ENCODE measurements at regions not wholly inside any gene's neighbourhood (a gene's known extent, or its start where the extent isn't known, plus 50 kb on each side); places are given as distances from the start of the nearest gene placed in this dataset.

GRCh38 chr1:200299571-200299970 lies 110.3 kb downstream of the ZNF281 start:
- Histone ChIP-seq H3K4me3 (ENCODE audit: low read depth in 1 of 3, low read length in 3 of 3) (no peak overlapping the region), H3K27me3 (ENCODE audit: control insufficient read depth in 4 of 4, insufficient read depth in 4 of 4, low read length in 3 of 4) (no peaks in the 10 kb centered on the region), H3K36me3 (ENCODE audit: control insufficient read depth in 4 of 4, insufficient read depth in 3 of 4, low read depth in 1 of 4, low read length in 3 of 4) (no peaks in the 10 kb centered on the region), H3K27ac (ENCODE audit: low read depth in 1 of 2, low read length in 2 of 2) (no peak overlapping the region), H3K9ac (ENCODE audit: low read depth in 1 of 2, low read length in 2 of 2) (no peak overlapping the region), H3K4me1 (ENCODE audit: control insufficient read depth in 4 of 4, insufficient read depth in 4 of 4, low read length in 3 of 4) (peaks cover 11 to 37% (median 29%) of the 10 kb centered on the region in 4 donors), H3K9me3 (ENCODE audit: control insufficient read depth in 4 of 4, low read length in 3 of 4) (no peaks in the 10 kb centered on the region)
- WGBS, result 87% methylated on average over 1 of the region's 1 CpG
- no peak for TF ChIP-seq SP1 (IDR thresholded peaks at IDR 0.05)
- TF ChIP-seq ZBTB33 (IDR thresholded peaks at IDR 0.05), result no peak
- TF ChIP-seq JUND (IDR thresholded peaks at IDR 0.05), result no peak
- TF ChIP-seq YY1 (IDR thresholded peaks at IDR 0.05), result no peak
- no peak for TF ChIP-seq GABPA (IDR thresholded peaks at IDR 0.05 in 1 of 2, conservative IDR thresholded peaks at IDR 0.05 in 1 of 2)
- no peak for TF ChIP-seq FOXA2 (IDR thresholded peaks at IDR 0.05)
- TF ChIP-seq, protein P1, sequence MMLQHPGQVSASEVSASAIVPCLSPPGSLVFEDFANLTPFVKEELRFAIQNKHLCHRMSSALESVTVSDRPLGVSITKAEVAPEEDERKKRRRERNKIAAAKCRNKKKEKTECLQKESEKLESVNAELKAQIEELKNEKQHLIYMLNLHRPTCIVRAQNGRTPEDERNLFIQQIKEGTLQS (IDR thresholded peaks at IDR 0.05), result no peak
- TF ChIP-seq REST (IDR thresholded peaks at IDR 0.05), result no peak
- TF ChIP-seq, protein P2, sequence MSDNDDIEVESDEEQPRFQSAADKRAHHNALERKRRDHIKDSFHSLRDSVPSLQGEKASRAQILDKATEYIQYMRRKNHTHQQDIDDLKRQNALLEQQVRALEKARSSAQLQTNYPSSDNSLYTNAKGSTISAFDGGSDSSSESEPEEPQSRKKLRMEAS (IDR thresholded peaks at IDR 0.05), result no peak
- TF ChIP-seq EGR1 (IDR thresholded peaks at IDR 0.05; ENCODE audit: low read depth in 2 of 2), result no peak
- no peak for TF ChIP-seq FOXA1 (IDR thresholded peaks at IDR 0.05)
- no peak for TF ChIP-seq RAD21 (IDR thresholded peaks at IDR 0.05)
- TF ChIP-seq HNF4A (conservative IDR thresholded peaks at IDR 0.05), result no peak
- no peak for TF ChIP-seq HNF4G (IDR thresholded peaks at IDR 0.05)
- TF ChIP-seq, protein P3, sequence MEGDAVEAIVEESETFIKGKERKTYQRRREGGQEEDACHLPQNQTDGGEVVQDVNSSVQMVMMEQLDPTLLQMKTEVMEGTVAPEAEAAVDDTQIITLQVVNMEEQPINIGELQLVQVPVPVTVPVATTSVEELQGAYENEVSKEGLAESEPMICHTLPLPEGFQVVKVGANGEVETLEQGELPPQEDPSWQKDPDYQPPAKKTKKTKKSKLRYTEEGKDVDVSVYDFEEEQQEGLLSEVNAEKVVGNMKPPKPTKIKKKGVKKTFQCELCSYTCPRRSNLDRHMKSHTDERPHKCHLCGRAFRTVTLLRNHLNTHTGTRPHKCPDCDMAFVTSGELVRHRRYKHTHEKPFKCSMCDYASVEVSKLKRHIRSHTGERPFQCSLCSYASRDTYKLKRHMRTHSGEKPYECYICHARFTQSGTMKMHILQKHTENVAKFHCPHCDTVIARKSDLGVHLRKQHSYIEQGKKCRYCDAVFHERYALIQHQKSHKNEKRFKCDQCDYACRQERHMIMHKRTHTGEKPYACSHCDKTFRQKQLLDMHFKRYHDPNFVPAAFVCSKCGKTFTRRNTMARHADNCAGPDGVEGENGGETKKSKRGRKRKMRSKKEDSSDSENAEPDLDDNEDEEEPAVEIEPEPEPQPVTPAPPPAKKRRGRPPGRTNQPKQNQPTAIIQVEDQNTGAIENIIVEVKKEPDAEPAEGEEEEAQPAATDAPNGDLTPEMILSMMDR (IDR thresholded peaks at IDR 0.05; ENCODE audit: low read depth, low read length, missing input control), result no peak
- no peak for DNase-seq (ENCODE audit: low spot score)

GRCh38 chr1:200298242-200298641 lies 111.6 kb downstream of the ZNF281 start:
- no peak for DNase-seq (ENCODE audit: low spot score)
- WGBS, result 39% methylated on average over 1 of the region's 1 CpG
- Histone ChIP-seq H3K4me3 (ENCODE audit: low read depth in 1 of 3, low read length in 3 of 3) (no peak overlapping the region), H3K9ac (ENCODE audit: low read depth in 1 of 2, low read length in 2 of 2) (no peak overlapping the region), H3K4me1 (ENCODE audit: control insufficient read depth in 4 of 4, insufficient read depth in 4 of 4, low read length in 3 of 4) (peaks cover 13 to 38% (median 33%) of the 10 kb centered on the region in 4 donors), H3K27ac (ENCODE audit: low read depth in 1 of 2, low read length in 2 of 2) (peak overlapping the region; percentile 87 to 91), H3K36me3 (ENCODE audit: control insufficient read depth in 4 of 4, insufficient read depth in 3 of 4, low read depth in 1 of 4, low read length in 3 of 4) (no peaks in the 10 kb centered on the region), H3K9me3 (ENCODE audit: control insufficient read depth in 4 of 4, low read length in 3 of 4) (no peaks in the 10 kb centered on the region), H3K27me3 (ENCODE audit: control insufficient read depth in 4 of 4, insufficient read depth in 4 of 4, low read length in 3 of 4) (no peaks in the 10 kb centered on the region)
- TF ChIP-seq NR2F2 (IDR thresholded peaks at IDR 0.05) (no peak), RAD21 (IDR thresholded peaks at IDR 0.05) (peak; percentile 36 to 43), FOXA1 (IDR thresholded peaks at IDR 0.05) (peak; percentile 69), JUND (IDR thresholded peaks at IDR 0.05) (peak in 1 of 2 donors; percentile 79), HNF4A (conservative IDR thresholded peaks at IDR 0.05) (peak; percentile 85 to 91), GABPA (IDR thresholded peaks at IDR 0.05 in 1 of 2, conservative IDR thresholded peaks at IDR 0.05 in 1 of 2) (no peak), SP1 (IDR thresholded peaks at IDR 0.05) (peak; percentile 72), YY1 (IDR thresholded peaks at IDR 0.05) (peak; percentile 72), HNF4G (IDR thresholded peaks at IDR 0.05) (peak; percentile 38), EGR1 (IDR thresholded peaks at IDR 0.05; ENCODE audit: low read depth in 2 of 2) (no peak), ZBTB33 (IDR thresholded peaks at IDR 0.05) (peak; percentile 71), RXRA (IDR thresholded peaks at IDR 0.05) (peak; percentile 71 to 86)
- TF ChIP-seq, protein P2 (IDR thresholded peaks at IDR 0.05), result peak; percentile 63
- TF ChIP-seq, protein P1 (IDR thresholded peaks at IDR 0.05), result no peak
- TF ChIP-seq, protein P3 (IDR thresholded peaks at IDR 0.05; ENCODE audit: low read depth, low read length, missing input control), result no peak

Data from liver (tissue), 8 donors.